ENCODE measurements at regions not wholly inside any gene's neighbourhood (a gene's known extent, or its start where the extent isn't known, plus 50 kb on each side); places are given as distances from the start of the nearest gene placed in this dataset.
A peak's percentile ranks its signal among the peaks of the same experiment; 100 is the strongest.
"Not testable (repeated sequence)": the region's sequence is repeated elsewhere in the genome, so short reads cannot be mapped to it uniquely, and the experiment has no call there.

DNA sequence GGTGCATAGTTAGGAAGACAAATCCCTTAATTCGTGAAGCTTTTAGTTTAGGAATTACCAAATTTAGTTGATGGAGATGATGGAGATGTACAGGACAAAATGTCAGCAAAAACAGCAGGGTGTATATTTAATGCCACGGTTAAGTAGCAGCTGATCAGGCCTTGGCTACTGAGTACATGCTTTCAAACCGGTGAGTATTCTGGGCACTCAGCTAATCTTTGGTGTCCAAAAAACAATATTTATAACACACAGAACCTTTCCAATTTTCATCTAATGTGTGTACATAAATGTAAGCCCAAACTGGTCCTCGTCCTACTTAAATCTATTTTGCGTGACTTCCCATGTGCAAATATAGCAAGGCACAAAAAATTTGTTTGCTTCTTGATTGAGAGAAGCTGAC, 703.4 kb upstream of the LINC00305 start:
- peak; percentile 15 for DNase-seq

DNA sequence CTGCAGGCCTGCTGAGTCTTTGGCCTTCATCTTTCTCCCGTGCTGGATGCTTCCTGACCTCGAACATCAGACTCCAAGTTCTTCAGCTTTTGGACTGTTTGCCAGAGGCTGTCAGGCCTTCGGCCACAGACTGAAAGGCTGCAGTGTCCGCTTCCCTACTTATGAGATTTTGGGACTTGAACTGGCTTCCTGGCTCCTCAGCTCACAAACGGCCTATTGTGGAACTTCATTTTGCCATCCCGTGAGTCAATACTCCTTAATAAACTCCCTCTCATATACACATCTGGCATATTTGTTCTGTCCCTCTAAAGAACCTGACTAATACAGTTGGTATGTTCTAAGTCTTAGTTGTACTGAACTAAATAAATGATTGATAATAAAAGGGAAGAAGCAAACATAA, 702.8 kb upstream of the LINC00305 start:
- DNase-seq = peak; percentile 36

DNA sequence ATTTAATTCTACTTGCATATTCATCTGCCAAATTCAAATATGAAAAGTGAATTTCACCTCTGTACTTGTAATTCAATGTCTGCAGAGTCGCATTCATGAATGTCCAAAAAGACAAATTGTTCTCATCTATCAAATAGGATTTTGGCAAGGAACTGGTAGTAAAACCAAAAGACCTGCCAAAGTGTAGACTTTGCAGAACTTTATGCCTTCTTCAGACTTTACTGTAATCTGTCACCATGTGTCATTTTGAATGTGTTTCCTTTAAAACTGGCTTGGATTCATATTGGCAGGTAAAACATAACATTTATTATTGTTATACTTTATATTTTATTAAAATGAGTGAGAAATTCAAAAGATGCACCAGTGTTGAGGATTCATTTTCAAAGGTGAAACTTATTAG, 701.9 kb upstream of the LINC00305 start:
- DNase-seq = peak; percentile 20

DNA sequence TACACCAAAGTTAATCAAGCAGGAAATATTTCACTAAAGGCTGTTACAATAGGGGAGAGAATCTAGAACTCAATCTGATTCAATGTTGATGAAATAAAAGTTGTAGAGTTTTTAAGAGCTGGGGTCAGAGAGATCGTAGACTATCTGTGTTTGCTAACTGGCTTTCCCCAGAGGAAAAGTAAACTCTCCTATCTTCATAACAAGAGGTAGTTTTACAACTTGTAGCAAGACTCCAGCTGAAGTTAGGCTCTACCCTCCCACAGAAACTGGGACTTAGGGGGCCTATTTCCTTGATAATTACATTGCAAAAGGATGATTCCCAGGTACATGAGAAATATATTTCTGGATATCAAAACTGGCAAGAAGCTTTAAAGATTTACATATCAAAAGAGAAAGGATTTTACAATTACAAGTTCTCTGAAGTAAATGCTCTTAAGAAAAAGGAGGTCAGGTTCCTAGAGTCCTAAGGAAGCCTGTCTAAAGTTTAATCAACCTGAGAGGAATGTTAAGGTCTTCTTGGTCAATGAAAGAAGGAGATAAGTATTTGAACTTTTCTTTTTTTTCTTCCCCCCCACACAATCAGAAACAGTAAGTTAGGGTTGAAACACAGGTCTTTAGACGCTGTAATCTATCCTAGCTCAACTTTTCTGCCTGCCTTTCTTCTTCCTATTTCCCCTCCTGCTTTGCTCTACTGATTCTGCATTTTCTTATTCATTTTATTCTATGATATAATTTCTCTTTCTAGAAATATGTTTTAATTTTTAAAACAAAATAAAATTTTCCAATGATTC, 692.2 kb upstream of the LINC00305 start:
- no peak for DNase-seq

DNA sequence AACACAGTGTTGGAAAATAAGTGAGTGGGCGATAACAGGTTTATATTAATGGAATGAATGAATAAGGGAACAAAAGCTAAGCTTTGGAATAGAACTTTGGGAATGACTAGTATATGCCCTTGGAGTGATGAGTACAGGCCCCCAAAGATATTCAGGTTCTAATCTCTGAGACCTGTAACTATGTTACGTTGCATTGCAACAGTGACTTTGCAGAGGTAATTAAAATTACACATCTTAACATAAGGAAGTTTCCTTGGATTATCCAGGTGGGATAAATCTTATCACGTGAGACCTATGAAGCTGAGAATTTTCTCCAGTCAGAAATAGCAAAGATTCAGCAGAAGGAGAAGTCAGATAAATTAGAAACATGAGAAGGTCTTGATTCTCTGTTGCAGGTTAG, 661.5 kb upstream of the LINC00305 start:
- no peak for DNase-seq

DNA sequence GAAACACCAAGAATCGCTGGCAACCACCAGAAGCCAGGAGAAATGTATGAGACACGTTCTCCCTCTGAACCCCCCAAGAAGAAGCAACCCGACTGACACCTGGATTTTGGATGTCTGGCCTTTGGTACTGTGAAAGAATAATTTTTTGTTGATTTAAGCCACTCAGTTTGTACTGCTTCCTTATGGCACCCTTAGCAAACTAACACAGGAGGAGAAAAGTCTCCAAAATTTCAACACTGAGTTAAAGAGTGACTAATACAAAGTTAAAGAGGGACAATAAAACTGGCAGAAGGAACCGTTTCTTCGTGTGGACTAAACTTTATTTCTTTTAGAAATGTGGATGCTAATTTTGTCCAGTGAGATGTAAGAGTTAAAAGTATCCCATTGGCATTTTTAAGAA, 660.9 kb upstream of the LINC00305 start:
- DNase-seq = no peak

DNA sequence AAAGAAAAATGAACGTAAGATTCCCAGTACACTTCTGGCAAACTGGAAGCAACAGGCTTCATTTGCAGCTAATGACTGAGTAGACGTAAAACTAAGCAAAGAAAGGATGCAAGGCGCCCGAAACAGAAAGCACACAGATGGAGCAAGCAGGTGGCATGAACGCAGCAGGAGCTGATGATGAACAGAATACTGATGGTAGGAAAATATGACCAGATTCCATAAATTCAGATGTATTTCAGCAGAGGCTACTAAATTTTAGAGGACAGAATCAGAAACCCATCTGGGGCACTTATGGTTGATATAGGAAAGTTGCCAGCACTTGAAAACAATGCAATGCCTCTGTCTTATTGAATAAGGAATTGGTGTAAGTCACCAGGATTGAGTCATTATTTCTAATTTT, 658.7 kb upstream of the LINC00305 start:
- DNase-seq = no peak

DNA sequence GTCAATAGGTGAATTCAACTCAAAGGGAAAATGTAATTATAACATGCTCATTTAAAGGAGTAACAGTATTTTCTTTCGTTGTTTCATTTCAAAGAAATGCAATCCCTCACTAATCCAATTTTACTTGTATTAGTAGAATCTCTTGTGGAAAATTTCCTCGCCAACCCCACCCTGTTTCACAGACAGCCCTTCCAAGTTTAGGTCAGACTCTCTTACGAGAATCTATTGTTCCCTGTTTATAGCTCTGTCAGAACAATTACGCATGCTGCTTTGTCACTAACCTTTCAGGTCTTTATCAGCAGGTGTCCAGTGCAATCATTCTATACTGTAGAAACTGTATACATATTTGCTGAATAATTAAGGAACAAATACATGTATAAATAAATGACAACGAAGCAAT, 657.8 kb upstream of the LINC00305 start:
- peak; percentile 15 for DNase-seq

DNA sequence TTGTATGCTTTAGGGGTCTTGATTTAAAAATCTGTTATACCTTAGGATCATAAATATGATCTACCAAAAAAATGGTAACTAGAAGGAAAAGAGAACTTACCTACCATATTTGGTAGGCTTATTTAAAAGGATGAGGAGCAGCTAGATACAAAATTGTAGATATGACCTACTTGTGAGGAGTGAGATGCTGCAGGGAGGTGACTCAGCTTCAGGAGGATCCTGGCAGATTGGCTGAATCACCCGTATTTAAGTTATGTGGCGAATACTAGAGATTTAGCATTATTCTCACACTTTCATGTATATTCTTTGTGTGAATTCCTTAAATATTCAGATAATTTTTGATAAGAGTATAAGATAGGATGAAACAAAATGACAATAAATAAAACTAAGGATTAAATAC, 657.3 kb upstream of the LINC00305 start:
- DNase-seq = no peak

DNA sequence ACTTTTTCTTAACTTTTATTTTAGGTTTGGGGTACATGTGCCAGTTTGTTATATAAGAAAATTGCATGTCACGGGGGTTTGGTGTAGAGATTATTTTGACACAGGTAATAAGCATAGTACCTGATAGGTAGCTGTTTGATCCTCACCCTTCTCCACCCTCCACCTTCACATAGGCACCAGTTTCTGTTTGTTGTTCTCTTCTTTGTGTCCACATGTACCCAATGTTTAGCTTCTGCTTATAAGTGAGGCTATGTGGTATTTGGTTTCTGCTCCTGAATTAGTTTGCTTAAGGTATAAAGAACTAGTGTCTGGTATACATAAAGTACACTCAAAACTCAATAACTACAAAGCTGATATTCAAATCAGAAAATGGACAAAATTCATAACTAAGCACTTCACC, 654.6 kb upstream of the LINC00305 start:
- DNase-seq = no peak

DNA sequence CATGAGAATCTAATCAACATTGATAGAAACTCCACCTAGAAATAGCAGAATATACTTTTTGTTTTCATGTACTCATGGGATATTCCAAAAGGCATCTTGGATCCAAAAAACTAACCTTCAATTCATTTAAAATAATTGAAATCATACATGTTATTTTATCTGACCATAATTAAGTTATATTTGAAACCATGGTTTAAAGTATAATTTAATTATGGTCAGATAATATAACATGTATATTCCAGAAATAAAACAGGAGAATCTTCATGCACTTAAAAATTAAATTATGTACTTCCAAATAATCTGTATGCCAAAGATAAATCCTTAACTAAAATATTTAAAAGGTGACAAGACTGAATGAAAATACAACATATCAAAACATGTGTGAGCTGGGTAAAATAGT, 651.3 kb upstream of the LINC00305 start:
- DNase-seq = no peak

DNA sequence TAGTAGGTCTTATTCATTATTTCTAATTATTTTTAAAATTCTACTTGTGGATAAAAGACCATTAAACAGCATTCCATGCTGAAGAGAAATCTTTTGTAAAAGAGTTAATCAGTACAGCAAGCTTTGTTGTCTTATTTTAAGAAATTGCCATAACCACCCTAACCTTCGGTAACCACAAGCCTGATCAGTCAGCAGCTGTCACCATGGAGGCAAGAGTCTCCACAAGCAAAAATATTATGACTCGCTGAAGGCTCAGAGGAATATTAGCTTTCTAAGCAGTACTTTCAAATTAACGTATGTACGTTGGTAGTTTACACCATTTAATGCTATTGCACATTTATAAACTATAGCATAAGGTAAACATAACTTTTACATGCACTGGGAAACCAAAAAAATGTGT, 650.5 kb upstream of the LINC00305 start:
- no peak for DNase-seq

DNA sequence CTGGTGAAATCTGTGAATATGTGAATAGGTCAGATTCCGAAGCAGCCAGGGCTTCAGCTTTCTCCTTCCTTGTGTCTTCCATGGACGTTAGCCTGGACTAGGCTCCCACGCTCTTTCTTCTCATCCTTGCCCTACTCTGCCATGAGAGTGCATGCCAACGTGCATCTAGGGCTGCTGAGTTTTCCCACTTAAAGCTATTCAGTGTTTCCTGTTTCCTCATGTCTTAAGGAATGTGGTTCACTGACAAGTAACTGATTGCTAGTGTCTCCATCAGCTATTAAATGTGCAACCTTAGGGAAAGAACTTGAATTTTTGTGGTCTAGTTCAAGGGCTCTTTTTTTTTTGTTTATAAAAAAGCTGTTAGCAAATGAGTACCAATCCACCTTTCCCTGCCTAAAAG, 642.3 kb upstream of the LINC00305 start:
- DNase-seq = no peak

DNA sequence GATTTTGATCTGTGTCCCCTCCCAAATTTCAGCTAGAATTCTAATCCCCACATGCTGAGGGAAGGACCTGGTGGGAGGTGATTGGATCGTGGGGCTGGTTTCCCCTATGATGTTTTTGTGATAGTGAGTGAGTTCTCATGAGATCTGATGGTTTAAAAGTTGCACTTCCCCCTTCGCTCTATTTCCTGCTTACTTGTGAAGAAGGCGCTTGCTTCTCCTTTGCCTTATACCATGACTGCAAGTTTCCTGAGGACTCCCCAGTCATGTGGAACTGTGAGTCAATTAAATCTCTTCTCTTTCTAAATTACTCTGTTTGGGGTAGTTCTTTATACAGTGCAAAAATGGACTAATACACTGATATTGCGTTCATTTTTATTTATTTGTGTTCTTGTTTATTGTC, 636.8 kb upstream of the LINC00305 start:
- no peak for DNase-seq

DNA sequence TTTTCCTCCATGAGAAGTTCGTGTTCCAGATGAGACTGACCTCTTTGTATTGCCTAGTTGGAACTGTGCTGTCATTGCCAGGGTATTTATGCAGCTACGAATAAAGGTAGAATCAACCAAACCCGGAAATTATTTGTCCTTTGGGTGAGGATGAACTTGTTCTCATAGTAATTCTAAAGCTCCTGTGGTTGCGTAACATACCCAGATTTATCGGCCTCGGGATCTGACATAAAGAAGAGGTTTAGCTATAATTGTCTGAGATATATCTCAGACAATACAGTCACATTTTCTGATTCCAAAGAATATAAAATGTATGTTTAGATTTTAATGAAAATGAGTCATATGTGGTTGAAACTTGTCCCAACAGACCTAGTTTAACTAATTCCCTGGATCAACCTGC, 628.7 kb upstream of the LINC00305 start:
- DNase-seq = no peak

DNA sequence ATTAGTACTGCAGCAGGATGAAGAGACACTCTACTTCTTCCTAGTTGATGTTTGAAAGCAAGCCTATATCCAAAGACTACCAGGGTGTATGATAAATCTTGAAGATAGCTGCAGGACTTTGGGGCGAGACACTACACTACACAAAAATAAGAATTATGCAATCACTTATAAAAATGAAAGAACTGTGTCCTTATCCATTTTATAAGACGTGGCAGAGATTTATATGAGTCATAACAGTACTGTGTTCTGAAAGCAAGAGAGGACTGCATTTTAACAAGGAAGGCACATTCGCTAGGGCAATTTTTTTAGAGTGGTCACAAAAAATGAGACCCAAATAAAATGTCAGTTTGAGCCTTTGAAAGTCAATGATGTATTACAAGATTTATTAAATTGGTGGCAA, 617.0 kb upstream of the LINC00305 start:
- no peak for DNase-seq

DNA sequence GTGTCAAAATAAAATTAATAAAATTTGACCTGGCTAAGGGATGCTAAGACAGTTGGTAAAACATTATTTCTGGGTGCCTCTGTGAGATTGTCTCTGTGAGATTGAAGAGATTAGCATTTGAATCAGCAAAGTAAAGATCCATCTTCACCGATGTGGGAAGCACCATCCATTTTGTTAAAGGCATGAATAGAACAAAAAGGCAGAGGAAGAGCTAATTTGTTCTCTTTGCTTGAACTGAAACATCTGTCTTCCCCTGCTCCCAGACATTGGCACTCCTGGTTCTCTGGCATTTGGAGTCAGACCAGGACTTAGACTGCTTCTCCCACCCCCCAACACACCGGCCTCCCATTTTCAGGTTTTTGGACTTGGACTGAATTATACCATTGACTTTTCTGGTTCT, 603.8 kb upstream of the LINC00305 start:
- DNase-seq = no peak

DNA sequence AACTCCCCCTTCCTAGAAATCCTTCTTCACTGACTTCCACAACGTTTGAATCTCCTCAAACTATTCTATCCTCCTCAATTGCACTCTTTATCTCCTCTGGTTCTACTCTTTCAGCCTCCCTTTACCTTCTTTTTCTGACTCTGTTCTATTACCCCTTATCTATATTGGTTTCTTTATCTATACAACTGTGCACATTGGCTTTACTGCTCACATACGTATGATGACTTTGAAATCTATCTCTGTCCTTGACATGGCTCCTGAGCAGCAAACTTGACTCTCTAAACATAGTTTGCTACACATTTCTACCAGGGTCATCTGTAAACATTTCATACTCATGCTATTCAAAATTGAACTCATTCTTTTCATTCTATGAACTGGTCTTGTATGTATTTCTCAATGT, 601.0 kb upstream of the LINC00305 start:
- no peak for DNase-seq

DNA sequence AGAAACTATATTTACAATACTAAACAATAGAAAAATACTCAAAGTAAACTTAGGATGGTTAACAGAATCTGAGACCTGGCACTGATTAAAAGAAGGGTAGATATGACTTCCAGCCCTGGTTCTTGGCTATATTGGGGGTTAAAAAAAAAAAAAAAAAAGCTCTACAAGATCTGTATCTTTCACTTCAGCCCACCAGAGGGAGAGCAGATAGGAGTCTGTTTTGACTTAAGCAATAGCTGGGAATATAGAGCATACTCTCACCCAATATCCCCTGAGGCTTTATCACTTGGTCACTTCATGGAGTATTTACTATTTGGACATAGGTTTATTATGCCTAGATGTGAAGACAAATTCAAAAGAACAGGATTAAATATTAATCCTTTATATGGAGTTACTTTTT, 598.9 kb upstream of the LINC00305 start:
- DNase-seq = no peak

DNA sequence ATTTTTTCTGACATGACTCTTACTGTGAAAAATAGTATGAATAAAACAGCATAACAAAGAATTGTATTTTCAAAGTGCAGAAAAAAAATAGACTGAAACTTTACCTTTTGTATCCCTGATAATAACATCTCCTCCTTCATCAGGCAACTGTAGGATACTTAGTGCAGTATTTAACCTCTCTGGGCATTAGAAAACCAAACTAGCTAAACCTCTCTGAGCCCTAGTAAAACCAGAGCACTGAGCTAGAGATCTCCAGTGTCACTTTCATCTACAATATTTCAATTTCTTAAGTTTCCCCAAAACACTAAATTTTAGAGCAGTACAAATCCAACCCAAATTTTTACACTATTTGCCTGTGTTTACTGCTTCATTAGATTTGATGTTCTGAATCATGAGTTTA, 594.0 kb upstream of the LINC00305 start:
- DNase-seq = no peak

DNA sequence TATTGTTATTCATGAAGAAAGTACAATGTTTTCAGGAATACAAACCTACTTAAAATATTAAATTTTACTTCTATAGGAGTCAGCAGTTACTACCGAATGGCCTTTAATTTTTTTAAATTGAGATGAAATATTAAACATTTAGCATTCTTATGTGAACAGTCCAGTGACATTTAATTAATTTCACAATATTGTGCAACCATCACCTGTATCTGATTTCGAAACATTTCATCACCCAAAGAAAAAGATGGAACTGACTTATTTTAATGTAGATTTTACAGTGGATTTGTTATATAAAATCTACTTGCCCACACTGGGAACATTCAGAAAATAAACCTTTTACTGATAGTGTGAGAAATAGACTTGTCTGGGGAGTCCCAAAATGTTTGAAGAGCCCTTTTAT, 585.2 kb upstream of the LINC00305 start:
- DNase-seq = no peak

DNA sequence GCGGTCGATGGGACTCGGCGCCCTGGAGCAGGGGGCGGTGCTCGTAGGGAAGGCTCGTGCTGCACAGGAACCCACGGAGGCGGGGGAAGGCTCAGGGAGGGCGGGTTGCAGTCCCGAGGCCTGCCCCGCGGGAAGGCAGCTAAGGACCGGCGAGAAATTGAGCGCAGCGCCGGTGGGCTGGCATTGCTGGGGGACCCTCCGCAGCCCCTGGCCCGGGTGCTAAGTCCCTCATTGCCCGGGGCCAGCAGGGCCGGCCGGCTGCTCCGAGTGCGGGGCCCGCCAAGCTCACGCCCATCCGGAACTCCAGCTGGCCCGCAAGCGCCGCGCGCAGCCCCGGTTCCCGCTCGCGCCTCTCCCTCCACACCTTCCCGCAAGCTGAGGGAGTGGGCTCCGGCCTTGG, 576.8 kb upstream of the LINC00305 start:
- DNase-seq = not testable (repeated sequence)

DNA sequence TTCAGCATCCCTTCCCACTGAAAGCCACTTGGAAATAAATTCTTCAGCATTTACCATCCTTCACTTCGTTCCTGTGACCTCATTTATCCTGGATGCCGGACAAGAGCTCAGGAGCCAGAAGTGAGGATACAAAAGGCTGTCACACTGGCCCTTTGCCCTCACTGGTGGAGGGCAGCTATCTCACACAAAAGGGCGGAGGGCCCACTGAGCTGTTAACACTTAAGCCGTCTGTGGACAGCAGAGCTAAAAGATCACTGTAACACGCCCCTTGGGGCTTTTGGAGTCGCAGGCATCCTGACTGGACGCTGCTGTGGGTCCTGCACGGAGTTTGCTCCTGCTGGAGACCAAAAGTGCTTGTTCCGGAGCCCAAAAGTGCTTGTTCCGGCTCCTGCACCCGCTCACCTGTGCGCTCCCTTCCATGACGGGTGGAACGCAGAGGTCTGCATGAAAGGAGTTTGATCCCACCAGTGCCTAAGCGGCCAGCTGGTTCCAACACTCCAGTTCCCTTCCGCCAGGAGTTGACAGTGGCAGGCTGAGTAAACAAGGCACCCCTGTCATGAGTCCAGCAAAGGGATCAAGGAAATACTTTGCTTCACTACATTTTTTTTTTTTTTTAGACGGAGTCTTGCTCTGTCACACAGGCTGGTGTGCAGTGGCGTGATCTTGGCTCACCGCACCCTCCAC, 572.0 kb upstream of the LINC00305 start:
- no peak for DNase-seq

DNA sequence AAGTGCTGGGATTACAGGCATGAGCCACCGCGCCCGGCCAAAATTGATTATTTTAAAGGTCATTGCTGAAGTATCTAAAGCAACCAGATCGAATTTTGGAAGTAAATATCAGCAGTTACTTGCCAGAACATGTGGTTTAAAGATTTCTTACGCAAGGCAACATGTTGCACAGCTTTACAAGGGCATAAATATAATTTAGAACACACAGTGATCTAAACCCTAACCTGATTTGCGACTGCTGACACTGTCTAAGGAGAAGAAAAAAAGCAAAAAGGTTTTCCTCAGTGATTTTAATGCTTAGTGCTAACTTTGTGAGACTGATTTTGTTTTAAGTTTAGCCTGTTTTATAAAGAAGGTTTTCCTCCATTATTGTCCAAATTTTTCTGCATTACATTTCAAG, 569.9 kb upstream of the LINC00305 start:
- DNase-seq = no peak

All from muscle of arm (tissue), 1 donor.